Activated CD8-positive, alpha-beta T cell treated with anti-CD3 and anti-CD28 coated beads for 36 hours (primary cell): ENCODE measurements at regions not wholly inside any gene's neighbourhood (a gene's known extent, or its start where the extent isn't known, plus 50 kb on each side); places are given as distances from the start of the nearest gene placed in this dataset.

Experiments used
- ATAC-seq: fragments of 200-7000 bp; cut with Tn5 transposase; one replicate; pipeline ENCODE4 v1.10.0; 2021; ENCODE audit warnings: mild to moderate bottlenecking, moderate library complexity
- CTCF ChIA-PET: fragments of 350-600 bp; sonication (Branson Sonifier 250); formaldehyde crosslinking; loops from one replicate; lab custom pipeline; 2021; ENCODE audit warnings: antibody characterized with exemption; lab: Charles Lee
- POLR2A ChIA-PET: fragments of 350-600 bp; sonication (Branson Sonifier 250); formaldehyde crosslinking; loops from one replicate; lab custom pipeline; 2021; ENCODE audit warnings: antibody characterized with exemption; lab: Charles Lee
- DNase-seq: peaks from one replicate; pipeline ENCODE4 v3.0.0-alpha.2; 2020
- H3K27ac Mint-ChIP-seq: one replicate; pipeline ENCODE4 v1.8.0; 2021; ENCODE audit warnings: mild to moderate bottlenecking, mixed read lengths
- H3K27me3 Mint-ChIP-seq: one replicate; pipeline ENCODE4 v1.8.0; 2021; ENCODE audit warnings: mixed read lengths
- H3K36me3 Mint-ChIP-seq: one replicate; pipeline ENCODE4 v1.8.0; 2021; ENCODE audit warnings: low read depth, mixed read lengths
- H3K4me1 Mint-ChIP-seq: one replicate; pipeline ENCODE4 v1.8.0; 2021; ENCODE audit warnings: low read depth, mixed read lengths
- H3K4me3 Mint-ChIP-seq: one replicate; pipeline ENCODE4 v1.8.0; 2021; ENCODE audit warnings: mild to moderate bottlenecking, moderate library complexity, mixed read lengths
- H3K9me3 Mint-ChIP-seq: one replicate; pipeline ENCODE4 v1.8.0; 2021; ENCODE audit warnings: mixed read lengths
- CTCF ChIP-seq: fragments of 200-600 bp; IDR thresholded peaks from one replicate; pipeline ENCODE4 v1.8.0; 2022; ENCODE audit warnings: antibody characterized with exemption, mild to moderate bottlenecking
- intact Hi-C: fragments of 100-400 bp; cut with micrococcal nuclease; formaldehyde crosslinking; loops from one replicate; pipeline ENCODE4 v1.10.0; 2022

DNA sequence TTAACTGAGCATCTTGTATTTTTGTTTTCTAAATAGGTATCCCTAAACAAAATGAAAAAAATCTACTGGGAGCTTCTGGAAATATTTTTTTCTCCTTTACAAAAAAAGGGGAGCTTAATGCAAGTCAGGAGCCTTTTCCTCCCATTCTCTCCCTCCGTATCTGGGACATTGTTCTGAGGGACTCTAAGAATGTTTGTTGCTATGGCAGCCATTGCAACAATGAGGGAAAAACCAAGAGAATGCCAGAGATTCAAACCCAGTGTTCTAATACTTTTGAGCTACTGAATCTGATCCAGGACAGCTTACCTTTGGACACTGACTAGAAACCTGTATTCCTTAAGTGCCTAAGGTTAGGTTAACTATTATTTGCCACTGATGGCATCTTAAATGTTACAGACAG, 485.7 kb upstream of the HS3ST1 start:
- Mint-ChIP-seq H3K9me3 (no peaks in the 10 kb centered on the region), H3K36me3 (no peaks in the 10 kb centered on the region), H3K4me3 (no peak overlapping the region), H3K27me3 (no peaks in the 10 kb centered on the region), H3K27ac (no peak overlapping the region), H3K4me1 (no peaks in the 10 kb centered on the region)
- no peak for TF ChIP-seq CTCF
- ChIA-PET CTCF (no interaction called here), POLR2A (no interaction called here)
- DNase-seq (no peak), ATAC-seq (no peak)
- intact Hi-C loops, result no loop called here

DNA sequence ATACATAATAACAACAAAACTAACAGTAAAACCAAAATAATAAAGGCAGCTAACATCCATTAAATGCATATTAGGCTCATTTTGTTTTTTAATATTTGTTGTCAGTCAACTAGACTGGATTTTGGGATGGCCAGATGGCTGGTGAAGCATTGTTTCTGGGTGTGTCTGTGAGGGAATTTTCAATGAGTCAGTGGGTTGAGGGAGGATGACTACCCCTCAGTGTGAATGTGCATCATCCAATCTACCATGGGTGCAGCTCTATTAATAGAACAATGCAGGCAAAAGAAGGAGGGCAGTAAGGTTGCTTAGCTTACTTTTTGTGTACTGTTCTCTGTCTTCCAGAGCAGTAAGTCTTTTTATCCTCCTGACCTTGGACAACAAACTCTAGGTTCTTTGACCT, 484.2 kb upstream of the HS3ST1 start:
- DNase-seq (no peak), ATAC-seq (no peak)
- H3K4me1 Mint-ChIP-seq, result no peaks in the 10 kb centered on the region
- intact Hi-C loops, result no loop called here
- ChIA-PET POLR2A (no interaction called here), CTCF (no interaction called here)
- H3K27ac Mint-ChIP-seq, result no peak overlapping the region
- no peak overlapping the region for H3K4me3 Mint-ChIP-seq
- no peaks in the 10 kb centered on the region for H3K36me3 Mint-ChIP-seq
- no peaks in the 10 kb centered on the region for H3K27me3 Mint-ChIP-seq
- no peak for TF ChIP-seq CTCF
- no peaks in the 10 kb centered on the region for H3K9me3 Mint-ChIP-seq

- TF ChIP-seq CTCF, result no peak
- no peak for DNase-seq
- CTCF ChIA-PET, result no interaction called here
- Mint-ChIP-seq H3K27ac (no peak overlapping the region), H3K4me1 (no peaks in the 10 kb centered on the region), H3K27me3 (no peaks in the 10 kb centered on the region), H3K36me3 (no peaks in the 10 kb centered on the region), H3K9me3 (no peaks in the 10 kb centered on the region), H3K4me3 (no peak overlapping the region)
- no peak for ATAC-seq
- POLR2A ChIA-PET, result no interaction called here
- intact Hi-C loops, result no loop called here
Measured at GRCh38 chr4:11910812-11911211, 482.1 kb upstream of the HS3ST1 start.

DNA sequence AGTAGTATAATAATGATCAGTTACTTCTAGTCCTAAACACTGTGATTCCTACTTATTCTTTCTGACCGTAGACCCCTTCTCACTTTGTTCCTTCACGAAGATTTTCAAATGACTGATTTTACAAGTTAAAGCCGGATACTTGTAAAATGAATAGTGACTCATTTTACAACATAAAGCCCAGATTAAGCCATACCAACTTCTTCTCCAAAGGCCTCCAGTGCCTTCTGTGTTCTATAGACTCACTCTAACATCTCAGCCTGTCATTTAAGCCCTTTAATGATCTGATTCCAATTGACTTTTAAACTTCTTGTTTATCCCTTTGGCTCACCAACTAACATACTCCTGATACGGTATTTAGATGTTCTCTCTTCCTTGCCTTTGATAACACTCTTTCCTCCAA, 480.0 kb upstream of the HS3ST1 start:
- TF ChIP-seq CTCF, result no peak
- Mint-ChIP-seq H3K27ac (no peak overlapping the region), H3K27me3 (no peaks in the 10 kb centered on the region), H3K4me3 (no peak overlapping the region), H3K36me3 (no peaks in the 10 kb centered on the region), H3K4me1 (no peaks in the 10 kb centered on the region), H3K9me3 (no peaks in the 10 kb centered on the region)
- ChIA-PET CTCF (no interaction called here), POLR2A (no interaction called here)
- ATAC-seq (no peak), DNase-seq (no peak)
- intact Hi-C loops, result no loop called here

GRCh38 chr4:11908205-11908604, 479.5 kb upstream of the HS3ST1 start:
- no peak for TF ChIP-seq CTCF
- intact Hi-C loops, result no loop called here
- Mint-ChIP-seq H3K27me3 (no peaks in the 10 kb centered on the region), H3K9me3 (no peaks in the 10 kb centered on the region), H3K4me3 (no peak overlapping the region), H3K27ac (no peak overlapping the region), H3K4me1 (no peaks in the 10 kb centered on the region), H3K36me3 (no peaks in the 10 kb centered on the region)
- ATAC-seq, result no peak
- no peak for DNase-seq
- ChIA-PET CTCF (no interaction called here), POLR2A (no interaction called here)
